Endodermal cell (in vitro differentiated cells): ENCODE measurements at regions not wholly inside any gene's neighbourhood (a gene's known extent, or its start where the extent isn't known, plus 50 kb on each side); places are given as distances from the start of the nearest gene placed in this dataset.

Source experiments
- DNase-seq: peaks from one replicate; pipeline ENCODE4 v3.0.0-alpha.2; 2017
- H3K27ac ChIP-seq: 2 replicates; pipeline ENCODE4 v1.5.1; 2013; ENCODE audit warnings: mild to moderate bottlenecking, low read depth, low read length, moderate library complexity
- H3K27me3 ChIP-seq: 2 replicates; pipeline ENCODE4 v1.6.1; 2013; ENCODE audit warnings: mild to moderate bottlenecking, low read length, moderate library complexity; ENCODE audit not compliant: insufficient read depth, control insufficient read depth, poor library complexity, severe bottlenecking
- H3K36me3 ChIP-seq: 2 replicates; pipeline ENCODE4 v1.7.0; 2013; ENCODE audit warnings: mild to moderate bottlenecking, low read length, moderate library complexity; ENCODE audit not compliant: control insufficient read depth, insufficient read depth
- H3K4me1 ChIP-seq: one replicate; pipeline ENCODE4 v1.7.0; 2013; ENCODE audit warnings: low read length; ENCODE audit not compliant: control insufficient read depth, insufficient read depth
- H3K4me3 ChIP-seq: 2 replicates; pipeline ENCODE4 v1.5.1; 2013; ENCODE audit warnings: mild to moderate bottlenecking, low read length, moderate library complexity
- H3K9ac ChIP-seq: 2 replicates; pipeline ENCODE4 v1.6.1; 2013; ENCODE audit warnings: mild to moderate bottlenecking, low read length, moderate library complexity; ENCODE audit not compliant: poor library complexity, severe bottlenecking; ENCODE audit errors: extremely low read depth
- H3K9me3 ChIP-seq: 2 replicates; pipeline ENCODE4 v1.6.1; 2013; ENCODE audit warnings: mild to moderate bottlenecking, low read length, moderate library complexity; ENCODE audit not compliant: control insufficient read depth
- H3K27ac Mint-ChIP-seq: 2 replicates; pipeline ENCODE4 v1.8.0; 2020; ENCODE audit warnings: mixed read lengths
- H3K27me3 Mint-ChIP-seq: 2 replicates; pipeline ENCODE4 v1.8.0; 2021; ENCODE audit warnings: mild to moderate bottlenecking, mixed read lengths; ENCODE audit not compliant: insufficient read depth
- H3K36me3 Mint-ChIP-seq: 2 replicates; pipeline ENCODE4 v1.8.0; 2020; ENCODE audit warnings: low read depth, mixed read lengths
- H3K4me1 Mint-ChIP-seq: 2 replicates; pipeline ENCODE4 v1.8.0; 2020; ENCODE audit warnings: mixed read lengths
- H3K4me3 Mint-ChIP-seq: 2 replicates; pipeline ENCODE4 v1.8.0; 2020; ENCODE audit warnings: mild to moderate bottlenecking, moderate library complexity, mixed read lengths
- H3K9me3 Mint-ChIP-seq: 2 replicates; pipeline ENCODE4 v1.8.0; 2020; ENCODE audit warnings: mild to moderate bottlenecking, mixed read lengths
- WGBS, 2 experiments: methylation state at CpG; one replicate each; pipeline versions ENCODE4 v1.1.5 to v1.1.7; 2013; ENCODE audit warnings: missing lambda C conversion rate in 2 of 2, mixed read lengths in 1 of 2; ENCODE audit not compliant: insufficient coverage in 1 of 2, insufficient read length in 1 of 2; 5-methylcytosine and 5-hydroxymethylcytosine counted together
- TF ChIP-seq, protein P1 (sequence below): fragments of 200-600 bp; sonication (generic); conservative IDR thresholded peaks from 2 replicates; pipeline ENCODE4 v1.5.0; 2021; ENCODE audit warnings: antibody characterized with exemption, mild to moderate bottlenecking

DNA sequence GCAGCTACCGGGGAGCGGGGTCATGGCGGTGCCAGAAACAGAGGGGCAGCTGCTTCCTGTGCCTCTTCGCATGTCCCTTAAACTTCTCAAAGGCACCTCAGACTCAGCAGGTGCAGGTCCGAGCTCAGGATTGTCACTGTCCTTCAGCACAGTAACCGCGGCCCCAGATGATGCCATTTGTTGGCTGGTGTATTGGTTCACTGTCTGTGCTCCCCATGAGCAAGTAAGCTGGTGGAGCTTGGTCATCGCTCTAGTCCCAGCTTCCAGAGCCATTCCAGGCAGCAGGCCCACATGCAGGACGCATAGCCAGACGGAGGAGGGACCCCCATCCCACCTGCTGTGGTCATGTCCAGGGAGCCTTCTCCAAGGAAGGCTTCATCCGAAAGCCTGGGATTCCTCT is 154.0 kb upstream of the AJAP1 start:
- H3K9ac ChIP-seq = no peak overlapping the region
- no peak for DNase-seq
- H3K36me3 Mint-ChIP-seq = no peaks in the 10 kb centered on the region
- H3K4me1 Mint-ChIP-seq = no peaks in the 10 kb centered on the region
- H3K27ac ChIP-seq = no peak overlapping the region
- no peaks in the 10 kb centered on the region for H3K4me1 ChIP-seq
- H3K27me3 Mint-ChIP-seq = peaks cover 5% of the 10 kb centered on the region
- peaks cover 8% of the 10 kb centered on the region for H3K9me3 Mint-ChIP-seq
- H3K4me3 Mint-ChIP-seq = no peak overlapping the region
- H3K27ac Mint-ChIP-seq = no peak overlapping the region
- no peaks in the 10 kb centered on the region for H3K27me3 ChIP-seq
- no peaks in the 10 kb centered on the region for H3K9me3 ChIP-seq
- TF ChIP-seq, protein P1, sequence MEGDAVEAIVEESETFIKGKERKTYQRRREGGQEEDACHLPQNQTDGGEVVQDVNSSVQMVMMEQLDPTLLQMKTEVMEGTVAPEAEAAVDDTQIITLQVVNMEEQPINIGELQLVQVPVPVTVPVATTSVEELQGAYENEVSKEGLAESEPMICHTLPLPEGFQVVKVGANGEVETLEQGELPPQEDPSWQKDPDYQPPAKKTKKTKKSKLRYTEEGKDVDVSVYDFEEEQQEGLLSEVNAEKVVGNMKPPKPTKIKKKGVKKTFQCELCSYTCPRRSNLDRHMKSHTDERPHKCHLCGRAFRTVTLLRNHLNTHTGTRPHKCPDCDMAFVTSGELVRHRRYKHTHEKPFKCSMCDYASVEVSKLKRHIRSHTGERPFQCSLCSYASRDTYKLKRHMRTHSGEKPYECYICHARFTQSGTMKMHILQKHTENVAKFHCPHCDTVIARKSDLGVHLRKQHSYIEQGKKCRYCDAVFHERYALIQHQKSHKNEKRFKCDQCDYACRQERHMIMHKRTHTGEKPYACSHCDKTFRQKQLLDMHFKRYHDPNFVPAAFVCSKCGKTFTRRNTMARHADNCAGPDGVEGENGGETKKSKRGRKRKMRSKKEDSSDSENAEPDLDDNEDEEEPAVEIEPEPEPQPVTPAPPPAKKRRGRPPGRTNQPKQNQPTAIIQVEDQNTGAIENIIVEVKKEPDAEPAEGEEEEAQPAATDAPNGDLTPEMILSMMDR = no peak
- 91 to 93% methylated on average over 6 to 11 of the region's 11 CpGs for WGBS, 2 experiments
- H3K36me3 ChIP-seq = no peaks in the 10 kb centered on the region
- no peak overlapping the region for H3K4me3 ChIP-seq

DNA sequence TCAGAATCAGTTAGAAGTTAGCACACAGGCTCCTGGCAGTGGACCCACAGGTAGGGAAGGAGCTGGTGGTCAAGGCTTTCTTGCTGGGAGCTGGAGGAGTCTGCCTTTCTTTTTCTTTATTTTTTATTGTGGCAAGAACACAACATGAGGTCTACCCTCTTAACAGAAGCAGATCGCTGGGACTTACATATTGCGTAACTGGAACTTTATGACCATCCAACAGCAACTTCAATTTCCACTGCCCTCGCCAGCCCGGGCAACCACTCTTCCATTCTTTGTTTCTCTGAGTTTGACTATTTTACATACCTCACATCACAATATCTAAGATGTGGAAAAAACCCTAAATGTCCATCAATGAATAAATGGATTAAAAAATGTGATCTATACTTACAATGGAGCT is 147.8 kb upstream of the AJAP1 start:
- H3K27ac Mint-ChIP-seq = no peak overlapping the region
- H3K9me3 ChIP-seq = no peaks in the 10 kb centered on the region
- H3K27me3 ChIP-seq = no peaks in the 10 kb centered on the region
- H3K9me3 Mint-ChIP-seq = peaks cover 8% of the 10 kb centered on the region
- H3K36me3 Mint-ChIP-seq = no peaks in the 10 kb centered on the region
- H3K4me3 ChIP-seq = no peak overlapping the region
- H3K36me3 ChIP-seq = no peaks in the 10 kb centered on the region
- no peak for DNase-seq
- H3K4me1 ChIP-seq = no peaks in the 10 kb centered on the region
- H3K9ac ChIP-seq = no peak overlapping the region
- H3K4me1 Mint-ChIP-seq = no peaks in the 10 kb centered on the region
- 92 to 96% methylated on average over 2 to 4 of the region's 4 CpGs for WGBS, 2 experiments
- no peak overlapping the region for H3K4me3 Mint-ChIP-seq
- peaks cover 1% of the 10 kb centered on the region for H3K27me3 Mint-ChIP-seq
- TF ChIP-seq, protein P1 = no peak
- no peak overlapping the region for H3K27ac ChIP-seq

DNA sequence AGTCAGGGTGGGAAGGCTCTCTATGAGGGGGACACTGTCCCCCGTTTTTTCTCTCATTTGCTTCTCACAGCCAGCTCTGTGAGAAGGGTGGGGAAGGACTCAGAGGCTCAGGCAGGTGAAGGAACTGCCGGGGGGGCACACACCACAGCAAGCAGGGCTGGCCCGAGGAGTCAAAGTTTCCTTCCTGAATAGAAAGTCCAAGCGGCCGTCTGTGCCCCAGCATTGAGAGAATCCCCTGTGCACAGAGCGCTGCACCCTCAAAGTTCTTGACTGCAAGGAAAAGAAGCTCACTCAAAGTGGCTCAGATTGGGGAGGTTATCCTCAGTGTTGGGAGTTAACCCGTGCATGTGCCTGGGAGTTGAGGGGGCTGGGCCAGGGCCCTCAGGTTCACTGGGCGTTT is 145.2 kb upstream of the AJAP1 start:
- Histone ChIP-seq H3K4me3 (no peak overlapping the region), H3K9me3 (no peaks in the 10 kb centered on the region), H3K27ac (no peak overlapping the region), H3K4me1 (no peaks in the 10 kb centered on the region), H3K36me3 (no peaks in the 10 kb centered on the region), H3K9ac (no peak overlapping the region), H3K27me3 (no peaks in the 10 kb centered on the region)
- Mint-ChIP-seq H3K4me1 (no peaks in the 10 kb centered on the region), H3K36me3 (no peaks in the 10 kb centered on the region), H3K27me3 (no peaks in the 10 kb centered on the region), H3K4me3 (no peak overlapping the region), H3K9me3 (no peaks in the 10 kb centered on the region), H3K27ac (no peak overlapping the region)
- TF ChIP-seq, protein P1 = no peak
- DNase-seq = no peak
- 85 to 100% methylated on average over 3 to 8 of the region's 8 CpGs for WGBS, 2 experiments
